ENCODE measurements at regions not wholly inside any gene's neighbourhood (a gene's known extent, or its start where the extent isn't known, plus 50 kb on each side); places are given as distances from the start of the nearest gene placed in this dataset.

- no peak overlapping the region for H3K27ac ChIP-seq
- ATAC-seq, result no peak
- intact Hi-C loops (cut with DNase I), result no loop called here
- no peaks in the 10 kb centered on the region for H3K9me3 ChIP-seq
- H3K4me3 ChIP-seq, result no peak overlapping the region
- H3K4me1 ChIP-seq, result no peaks in the 10 kb centered on the region
- no peak for DNase-seq
- TF ChIP-seq, protein P1, sequence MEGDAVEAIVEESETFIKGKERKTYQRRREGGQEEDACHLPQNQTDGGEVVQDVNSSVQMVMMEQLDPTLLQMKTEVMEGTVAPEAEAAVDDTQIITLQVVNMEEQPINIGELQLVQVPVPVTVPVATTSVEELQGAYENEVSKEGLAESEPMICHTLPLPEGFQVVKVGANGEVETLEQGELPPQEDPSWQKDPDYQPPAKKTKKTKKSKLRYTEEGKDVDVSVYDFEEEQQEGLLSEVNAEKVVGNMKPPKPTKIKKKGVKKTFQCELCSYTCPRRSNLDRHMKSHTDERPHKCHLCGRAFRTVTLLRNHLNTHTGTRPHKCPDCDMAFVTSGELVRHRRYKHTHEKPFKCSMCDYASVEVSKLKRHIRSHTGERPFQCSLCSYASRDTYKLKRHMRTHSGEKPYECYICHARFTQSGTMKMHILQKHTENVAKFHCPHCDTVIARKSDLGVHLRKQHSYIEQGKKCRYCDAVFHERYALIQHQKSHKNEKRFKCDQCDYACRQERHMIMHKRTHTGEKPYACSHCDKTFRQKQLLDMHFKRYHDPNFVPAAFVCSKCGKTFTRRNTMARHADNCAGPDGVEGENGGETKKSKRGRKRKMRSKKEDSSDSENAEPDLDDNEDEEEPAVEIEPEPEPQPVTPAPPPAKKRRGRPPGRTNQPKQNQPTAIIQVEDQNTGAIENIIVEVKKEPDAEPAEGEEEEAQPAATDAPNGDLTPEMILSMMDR (IDR thresholded peaks at IDR 0.05), result no peak
- no peaks in the 10 kb centered on the region for H3K27me3 ChIP-seq
- H3K36me3 ChIP-seq, result no peaks in the 10 kb centered on the region
Measured at GRCh38 chr10:8637640-8638039, 583.2 kb downstream of the GATA3 start.

DNA sequence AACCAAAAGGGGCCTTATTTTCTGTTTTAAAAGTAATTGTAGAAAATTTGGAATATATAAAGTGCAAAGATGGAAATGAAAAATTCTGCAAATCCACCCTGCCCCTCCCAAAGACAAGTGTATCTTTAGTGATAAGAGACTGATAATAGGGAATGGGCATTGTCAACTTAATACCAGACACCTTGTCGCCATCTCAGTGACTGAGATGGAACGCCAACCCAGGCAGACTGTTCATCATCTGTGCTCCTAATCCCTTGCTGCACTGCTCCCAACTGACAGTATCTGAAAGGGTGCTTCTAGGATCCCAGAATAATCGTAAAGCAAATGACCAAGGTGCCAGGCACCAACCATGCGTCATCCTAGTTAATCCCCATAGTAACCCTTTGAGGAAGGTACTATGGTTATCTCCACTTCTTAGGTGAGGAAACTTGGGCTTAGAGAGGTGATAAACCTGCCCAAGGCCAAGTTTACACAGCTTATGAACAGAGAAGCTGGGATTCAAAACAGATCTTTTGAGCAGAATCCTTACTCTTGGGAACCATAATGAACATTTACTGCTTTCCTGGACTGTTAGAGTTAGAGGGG lies 583.7 kb downstream of the GATA3 start:
- H3K4me3 ChIP-seq, result no peak overlapping the region
- no peak overlapping the region for H3K27ac ChIP-seq
- ATAC-seq (no peak), DNase-seq (no peak)
- no peaks in the 10 kb centered on the region for H3K4me1 ChIP-seq
- TF ChIP-seq, protein P1 (IDR thresholded peaks at IDR 0.05), result no peak
- no peaks in the 10 kb centered on the region for H3K36me3 ChIP-seq
- no peaks in the 10 kb centered on the region for H3K9me3 ChIP-seq
- no peaks in the 10 kb centered on the region for H3K27me3 ChIP-seq
- intact Hi-C loops (cut with DNase I), result no loop called here

- H3K4me1 ChIP-seq, result no peaks in the 10 kb centered on the region
- H3K4me3 ChIP-seq, result no peak overlapping the region
- H3K27ac ChIP-seq, result no peak overlapping the region
- intact Hi-C loops (cut with DNase I), result no loop called here
- no peaks in the 10 kb centered on the region for H3K27me3 ChIP-seq
- DNase-seq (no peak), ATAC-seq (no peak)
- no peaks in the 10 kb centered on the region for H3K9me3 ChIP-seq
- TF ChIP-seq, protein P1 (IDR thresholded peaks at IDR 0.05), result no peak
- no peaks in the 10 kb centered on the region for H3K36me3 ChIP-seq
Measured at GRCh38 chr10:8639486-8640185, 585.1 kb downstream of the GATA3 start.

- H3K27me3 ChIP-seq, result no peaks in the 10 kb centered on the region
- H3K4me1 ChIP-seq, result no peaks in the 10 kb centered on the region
- no peak overlapping the region for H3K4me3 ChIP-seq
- no peaks in the 10 kb centered on the region for H3K36me3 ChIP-seq
- H3K27ac ChIP-seq, result no peak overlapping the region
- H3K9me3 ChIP-seq, result no peaks in the 10 kb centered on the region
- intact Hi-C loops (cut with DNase I), result no loop called here
- TF ChIP-seq, protein P1 (IDR thresholded peaks at IDR 0.05), result no peak
- DNase-seq (no peak), ATAC-seq (no peak)
Measured at GRCh38 chr10:8640301-8640700, 585.8 kb downstream of the GATA3 start.

- intact Hi-C loops (cut with DNase I), result no loop called here
- H3K27ac ChIP-seq, result no peak overlapping the region
- DNase-seq (no peak), ATAC-seq (no peak)
- TF ChIP-seq, protein P1 (IDR thresholded peaks at IDR 0.05), result no peak
- no peak overlapping the region for H3K4me3 ChIP-seq
- H3K27me3 ChIP-seq, result no peaks in the 10 kb centered on the region
- no peaks in the 10 kb centered on the region for H3K9me3 ChIP-seq
- H3K4me1 ChIP-seq, result no peaks in the 10 kb centered on the region
- no peaks in the 10 kb centered on the region for H3K36me3 ChIP-seq
Measured at GRCh38 chr10:8640878-8641277, 586.4 kb downstream of the GATA3 start.
